ENCODE measurements at regions not wholly inside any gene's neighbourhood (a gene's known extent, or its start where the extent isn't known, plus 50 kb on each side); places are given as distances from the start of the nearest gene placed in this dataset.

DNA sequence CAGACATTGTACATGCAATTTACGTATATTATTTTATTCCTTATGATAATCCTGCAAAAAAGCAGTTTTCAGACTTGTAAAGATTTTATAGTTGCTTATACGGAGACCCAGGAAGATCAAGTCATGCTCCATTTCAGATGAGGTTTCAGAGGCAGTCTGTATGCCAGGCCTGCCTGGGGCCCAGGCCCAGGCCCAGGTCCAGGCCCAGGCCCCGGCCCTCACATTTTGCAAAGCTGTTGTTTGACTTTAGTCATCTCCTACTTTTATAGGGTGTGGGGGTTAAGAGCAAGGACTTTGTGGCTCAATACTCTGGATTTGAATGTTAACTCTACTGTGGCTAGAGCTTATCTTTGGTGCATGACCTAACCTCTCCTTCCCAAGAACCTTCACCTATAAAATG, 217.9 kb downstream of the SAMD5 start:
- ChIA-PET POLR2A (ENCODE audit: partially characterized antibody) (no interaction called here), CTCF (ENCODE audit: partially characterized antibody) (interaction anchor here (1.0 to 3.0 kb wide), 2 partner anchors 9 to 219 kb away, joined by 4 to 7 read pairs; no protein-coding TSS in a partner anchor)
- Histone ChIP-seq H4K8ac (ENCODE audit: extremely low read depth, insufficient read depth, low read length) (no peak overlapping the region), H2AK5ac (ENCODE audit: low read depth, low read length) (no peak overlapping the region), H3K23me2 (ENCODE audit: low read depth, low read length) (no peaks in the 10 kb centered on the region), H2BK20ac (ENCODE audit: low read length) (no peak overlapping the region), H3K4me1 (replicated peaks in 1 of 4; ENCODE audit: control insufficient read depth in 3 of 4, insufficient read depth in 4 of 4, low read length in 3 of 4) (peaks cover 0 to 2% (median 0%) of the 10 kb centered on the region in 4 experiments; a peak in 3 of 7 replicates), H3K27ac (ENCODE audit: low read depth, low read length) (no peak overlapping the region), H3K79me1 (ENCODE audit: low read depth, low read length) (no peaks in the 10 kb centered on the region), H4K5ac (ENCODE audit: insufficient read length, low read depth, low read length) (no peak overlapping the region), H2AFZ (ENCODE audit: low read length) (no peak overlapping the region), H2BK15ac (ENCODE audit: low read length) (no peak overlapping the region), H3K27me3 (replicated peaks in 1 of 4; ENCODE audit: control insufficient read depth in 3 of 4, extremely low read depth in 1 of 4, insufficient read depth in 3 of 4, low read length in 3 of 4) (no peaks in the 10 kb centered on the region), H3K14ac (ENCODE audit: insufficient read length) (no peak overlapping the region), H3K4me2 (ENCODE audit: insufficient read depth in 1 of 2, low read depth in 2 of 2, low read length in 2 of 2) (no peak overlapping the region), H3K9ac (replicated peaks in 1 of 4; ENCODE audit: extremely low read depth in 1 of 4, low read depth in 3 of 4, low read length in 3 of 4) (no peak overlapping the region), H3K4me3 (ENCODE audit: extremely low read depth in 1 of 4, insufficient read depth in 2 of 4, low read depth in 3 of 4, low read length in 4 of 4) (no peak overlapping the region), H3K23ac (ENCODE audit: insufficient read length) (no peak overlapping the region), H2BK120ac (replicated peaks; ENCODE audit: low read depth, low read length) (no peak overlapping the region), H2BK5ac (ENCODE audit: low read depth, low read length) (no peak overlapping the region), H3K36me3 (ENCODE audit: control insufficient read depth in 2 of 4, insufficient read depth in 4 of 4, low read length in 3 of 4) (no peaks in the 10 kb centered on the region), H4K20me1 (replicated peaks in 1 of 2; ENCODE audit: control insufficient read depth in 1 of 2, insufficient read depth in 2 of 2, low read length in 2 of 2) (no peaks in the 10 kb centered on the region), H3K18ac (ENCODE audit: extremely low read depth, low read length) (no peak overlapping the region), H3K79me2 (ENCODE audit: control insufficient read depth in 1 of 2, insufficient read depth in 2 of 2, low read length in 2 of 2) (no peaks in the 10 kb centered on the region), H3K4ac (replicated peaks; ENCODE audit: insufficient read length, low read depth, low read length) (no peak overlapping the region), H3K9me3 (ENCODE audit: insufficient read depth in 2 of 2, low read depth in 1 of 2, low read length in 1 of 2) (no peaks in the 10 kb centered on the region), H3K56ac (replicated peaks; ENCODE audit: insufficient read length, low read depth, low read length) (no peak overlapping the region), H2BK12ac (ENCODE audit: low read depth, low read length) (no peak overlapping the region), H4K91ac (replicated peaks; ENCODE audit: insufficient read length, low read length) (no peak overlapping the region)
- TF ChIP-seq POLR2AphosphoS5 (IDR thresholded peaks at IDR 0.05; ENCODE audit: low read depth, low read length) (no peak), JUND (IDR thresholded peaks at IDR 0.05; ENCODE audit: low read length) (no peak), EZH2 (IDR thresholded peaks at IDR 0.05; ENCODE audit: low read depth, low read length, severe bottlenecking) (no peak), CBX8 (IDR thresholded peaks at IDR 0.05; ENCODE audit: borderline replicate concordance, low read depth, low read length) (no peak), CTBP2 (IDR thresholded peaks at IDR 0.05; ENCODE audit: borderline replicate concordance, insufficient read depth, insufficient read length, low read length) (no peak), RBBP5 (IDR thresholded peaks at IDR 0.05; ENCODE audit: borderline replicate concordance, low read depth, low read length) (no peak), POLR2A (IDR thresholded peaks at IDR 0.05; ENCODE audit: control extremely low read depth in 1 of 2, low read depth in 2 of 2, low read length in 2 of 2) (no peak)
- FAIRE-seq (no peak), DNase-seq (ENCODE audit: low read depth in 1 of 2, low spot score in 2 of 2) (no peak)
- WGBS, 2 experiments (ENCODE audit: extremely low coverage in 1 of 2, insufficient coverage in 1 of 2, insufficient read length in 1 of 2, insufficient replicate concordance in 2 of 2, low coverage in 1 of 2, low lambda C conversion rate in 2 of 2, missing lambda C conversion rate in 1 of 2) = 94% methylated on average over 3 of the region's 3 CpGs; no CpG with 5 or more reads in 1 of the 2 experiments

All from H1 (cell line).